Upper lobe of left lung (tissue), 4 donors: ENCODE measurements at regions not wholly inside any gene's neighbourhood (a gene's known extent, or its start where the extent isn't known, plus 50 kb on each side); places are given as distances from the start of the nearest gene placed in this dataset.

Experiments used
- CTCF ChIP-seq, 6 experiments: fragments of 450-650 bp in 4 of 6; fragments of 200-600 bp in 2 of 6; sonication (generic) in 2 of 6; IDR thresholded peaks; one replicate each; pipeline ENCODE4 v1.5.1; 2016 to 2019; ENCODE audit warnings: antibody characterized with exemption in 6 of 6
- POLR2A ChIP-seq, 4 donors: fragments of 450-650 bp; IDR thresholded peaks; one replicate each; pipeline ENCODE4 v1.5.1; 2016 to 2017; ENCODE audit warnings: antibody characterized with exemption in 4 of 4, mild to moderate bottlenecking in 2 of 4
- POLR2AphosphoS5 ChIP-seq, 2 donors: sonication (generic); formaldehyde crosslinking; IDR thresholded peaks; one replicate each; pipeline ENCODE4 v1.5.1; 2017; ENCODE audit warnings: antibody characterized with exemption in 2 of 2

- TF ChIP-seq POLR2A (IDR thresholded peaks at IDR 0.05), result no peak
- no peak for TF ChIP-seq CTCF (IDR thresholded peaks at IDR 0.05)
- TF ChIP-seq POLR2AphosphoS5 (IDR thresholded peaks at IDR 0.05), result no peak
These were observed 65.1 kb upstream of the C3orf49 start for GRCh38 chr3:63753995-63754394.
